Upper lobe of left lung (tissue), 4 donors: ENCODE measurements at regions not wholly inside any gene's neighbourhood (a gene's known extent, or its start where the extent isn't known, plus 50 kb on each side); places are given as distances from the start of the nearest gene placed in this dataset.

ENCODE experiments used
- EP300 ChIP-seq, 4 donors: sonication (generic); formaldehyde crosslinking; IDR thresholded peaks; one replicate each; pipeline ENCODE4 v1.5.1; 2017; ENCODE audit warnings: antibody characterized with exemption in 4 of 4, control low read depth in 2 of 4
- POLR2A ChIP-seq, 4 donors: fragments of 450-650 bp; IDR thresholded peaks; one replicate each; pipeline ENCODE4 v1.5.1; 2016 to 2017; ENCODE audit warnings: antibody characterized with exemption in 4 of 4, mild to moderate bottlenecking in 2 of 4
- TF ChIP-seq, protein P1 (sequence below), 6 experiments: fragments of 450-650 bp in 4 of 6; fragments of 200-600 bp in 2 of 6; sonication (generic) in 2 of 6; IDR thresholded peaks; one replicate each; pipeline ENCODE4 v1.5.1; 2016 to 2019; ENCODE audit warnings: antibody characterized with exemption in 6 of 6

DNA sequence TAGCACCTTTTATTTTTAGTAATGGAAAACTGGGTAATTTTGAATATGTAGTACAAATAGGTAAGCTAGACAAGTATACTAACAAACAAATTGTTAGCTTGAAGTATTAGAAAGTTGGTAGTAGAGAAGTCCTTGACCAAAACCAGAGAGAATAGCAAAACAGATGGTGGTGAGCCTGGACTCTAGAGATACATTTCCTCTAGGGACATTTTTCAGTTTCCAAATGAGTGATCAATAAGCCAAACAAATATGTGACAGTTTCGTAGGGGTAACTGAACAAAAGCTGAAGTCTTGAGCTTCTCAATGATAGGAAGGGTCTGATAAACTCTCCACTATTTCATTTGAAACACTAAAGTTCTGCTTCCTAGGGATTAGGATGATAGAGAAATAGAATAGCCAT lies 692.0 kb upstream of the FAM98A start:
- TF ChIP-seq EP300 (IDR thresholded peaks at IDR 0.05) (no peak), POLR2A (IDR thresholded peaks at IDR 0.05) (no peak)
- TF ChIP-seq, protein P1, sequence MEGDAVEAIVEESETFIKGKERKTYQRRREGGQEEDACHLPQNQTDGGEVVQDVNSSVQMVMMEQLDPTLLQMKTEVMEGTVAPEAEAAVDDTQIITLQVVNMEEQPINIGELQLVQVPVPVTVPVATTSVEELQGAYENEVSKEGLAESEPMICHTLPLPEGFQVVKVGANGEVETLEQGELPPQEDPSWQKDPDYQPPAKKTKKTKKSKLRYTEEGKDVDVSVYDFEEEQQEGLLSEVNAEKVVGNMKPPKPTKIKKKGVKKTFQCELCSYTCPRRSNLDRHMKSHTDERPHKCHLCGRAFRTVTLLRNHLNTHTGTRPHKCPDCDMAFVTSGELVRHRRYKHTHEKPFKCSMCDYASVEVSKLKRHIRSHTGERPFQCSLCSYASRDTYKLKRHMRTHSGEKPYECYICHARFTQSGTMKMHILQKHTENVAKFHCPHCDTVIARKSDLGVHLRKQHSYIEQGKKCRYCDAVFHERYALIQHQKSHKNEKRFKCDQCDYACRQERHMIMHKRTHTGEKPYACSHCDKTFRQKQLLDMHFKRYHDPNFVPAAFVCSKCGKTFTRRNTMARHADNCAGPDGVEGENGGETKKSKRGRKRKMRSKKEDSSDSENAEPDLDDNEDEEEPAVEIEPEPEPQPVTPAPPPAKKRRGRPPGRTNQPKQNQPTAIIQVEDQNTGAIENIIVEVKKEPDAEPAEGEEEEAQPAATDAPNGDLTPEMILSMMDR (IDR thresholded peaks at IDR 0.05): no peak
